Endothelial cell of umbilical vein (primary cell): ENCODE measurements at regions not wholly inside any gene's neighbourhood (a gene's known extent, or its start where the extent isn't known, plus 50 kb on each side); places are given as distances from the start of the nearest gene placed in this dataset.

Experiments used
- BruUV-seq: library from RNA; stranded (reverse); fragments of 400-500 nt; replicated peaks from 2 replicates; lab custom pipeline; 2021; lab: Mats Ljungman, UMichigan
- CTCF ChIA-PET: fragments of 300-600, 350-600 bp; sonication (Branson Sonifier 250); formaldehyde crosslinking; loops from one replicate; lab custom pipeline; 2021; ENCODE audit warnings: antibody characterized with exemption, inconsistent platforms; lab: Charles Lee
- POLR2A ChIA-PET: fragments of 300-600, 350-600 bp; sonication (Branson Sonifier 250); formaldehyde crosslinking; loops from one replicate; lab custom pipeline; 2021; ENCODE audit warnings: antibody characterized with exemption, inconsistent platforms; lab: Charles Lee
- DNase-seq: peaks from one replicate; pipeline ENCODE4 v3.0.0-alpha.2; 2011; ENCODE audit warnings: low read depth, low spot score
- FAIRE-seq: peaks from 2 replicates; lab custom pipeline; 2011; peaks lifted over from hg19 to GRCh38; lab: Jason Lieb, UNC
- H2AFZ ChIP-seq: 2 replicates; pipeline ENCODE4 v1.6.0; 2012; ENCODE audit warnings: low read depth, low read length, control low read depth, inconsistent platforms
- H3K27ac ChIP-seq: 2 replicates; pipeline ENCODE4 v1.5.1; 2011; ENCODE audit warnings: low read depth, mild to moderate bottlenecking, control low read depth, low read length, moderate library complexity; ENCODE audit not compliant: insufficient read depth
- H3K27me3 ChIP-seq, 2 experiments: 2 replicates each; pipeline versions ENCODE4 v1.6.0 to v1.6.1; 2011; ENCODE audit warnings: low read length in 2 of 2, mixed read lengths in 1 of 2; ENCODE audit not compliant: control insufficient read depth in 2 of 2, insufficient read depth in 2 of 2
- H3K36me3 ChIP-seq, 2 experiments: 2 replicates in 1 of 2; 3 replicates in 1 of 2; pipeline ENCODE4 v1.5.1; 2011; ENCODE audit warnings: low read length in 2 of 2, mild to moderate bottlenecking in 1 of 2, moderate library complexity in 1 of 2; ENCODE audit not compliant: control insufficient read depth in 2 of 2, insufficient read depth in 2 of 2; ENCODE audit errors: extremely low read depth in 1 of 2
- H3K4me1 ChIP-seq: 3 replicates; pipeline ENCODE4 v1.5.1; 2011; ENCODE audit warnings: mild to moderate bottlenecking, low read length; ENCODE audit not compliant: control insufficient read depth, insufficient read depth; ENCODE audit errors: extremely low read depth
- H3K4me2 ChIP-seq: 2 replicates; pipeline ENCODE4 v1.6.1; 2011; ENCODE audit warnings: low read length, control low read depth, mixed read lengths; ENCODE audit not compliant: insufficient read depth
- H3K4me3 ChIP-seq, 3 experiments: fragments of 200-600 bp in 1 of 3; sonication (generic), shearing (Covaris generic) in 1 of 3; replicated peaks in 1 of 3; 2 replicates each; pipeline ENCODE4 v1.5.1; 2011 to 2016; ENCODE audit warnings: control low read depth in 3 of 3, low read length in 3 of 3, mild to moderate bottlenecking in 2 of 3, inconsistent platforms in 1 of 3, low read depth in 1 of 3, moderate library complexity in 1 of 3; ENCODE audit not compliant: insufficient read depth in 1 of 3
- H3K79me2 ChIP-seq: 2 replicates; pipeline ENCODE4 v1.6.0; 2012; ENCODE audit warnings: low read length, inconsistent platforms; ENCODE audit not compliant: control insufficient read depth, insufficient read depth
- H3K9ac ChIP-seq: replicated peaks from 2 replicates; pipeline ENCODE3; 2011; ENCODE audit warnings: low read length, control low read depth; ENCODE audit not compliant: insufficient read depth; ENCODE audit errors: extremely low read depth
- H3K9me1 ChIP-seq: replicated peaks from 3 replicates; pipeline ENCODE4 v1.6.0; 2011; ENCODE audit warnings: mild to moderate bottlenecking, low read length; ENCODE audit not compliant: control insufficient read depth, insufficient read depth; ENCODE audit errors: extremely low read depth
- H3K9me3 ChIP-seq: replicated peaks from 2 replicates; pipeline ENCODE4 v1.5.1; 2012; ENCODE audit warnings: low read length, inconsistent platforms; ENCODE audit not compliant: control insufficient read depth, insufficient read depth
- H4K20me1 ChIP-seq: replicated peaks from 2 replicates; pipeline ENCODE3; 2011; ENCODE audit warnings: mild to moderate bottlenecking, low read length; ENCODE audit not compliant: control insufficient read depth, insufficient read depth; ENCODE audit errors: extremely low read depth
- GATA2 ChIP-seq: IDR thresholded peaks from 2 replicates; pipeline ENCODE4 v1.7.0; 2011; ENCODE audit warnings: low read depth, mild to moderate bottlenecking, moderate library complexity, mixed read lengths, low read length; ENCODE audit not compliant: insufficient read length, insufficient read depth
- POLR2AphosphoS5 ChIP-seq: IDR thresholded peaks from 2 replicates; pipeline ENCODE4 v1.6.1; 2012; ENCODE audit warnings: low read depth, mild to moderate bottlenecking, control low read depth, low read length, moderate library complexity; ENCODE audit not compliant: insufficient read depth
- dilution Hi-C: fragments of 300-500 bp; cut with MboI; formaldehyde crosslinking; loops from one replicate; pipeline ENCODE4 v1.15.0; 2019; ENCODE audit warnings: low sequenced_read_pairs; ENCODE audit not compliant: extremely low pct_ligation_motif_present
- intact Hi-C: fragments of 100-400 bp; cut with micrococcal nuclease; formaldehyde crosslinking; loops from one replicate; pipeline ENCODE4 v1.10.0; 2022
- TF ChIP-seq, protein P1 (sequence below): IDR thresholded peaks from 2 replicates; pipeline ENCODE4 v1.6.1; 2011; ENCODE audit not compliant: insufficient read depth, insufficient read length

- dilution Hi-C loops, result no loop called here
- intact Hi-C loops, result no loop called here
- H3K4me2 ChIP-seq, result no peak overlapping the region
- no peaks in the 10 kb centered on the region for H3K9me1 ChIP-seq
- no peak for DNase-seq
- H3K4me3 ChIP-seq, result no peak overlapping the region
- CTCF ChIA-PET, result interaction anchor here (0.9 kb wide), 1 partner anchor 46 kb away, joined by 4 read pairs; no protein-coding TSS in a partner anchor
- TF ChIP-seq, protein P1, sequence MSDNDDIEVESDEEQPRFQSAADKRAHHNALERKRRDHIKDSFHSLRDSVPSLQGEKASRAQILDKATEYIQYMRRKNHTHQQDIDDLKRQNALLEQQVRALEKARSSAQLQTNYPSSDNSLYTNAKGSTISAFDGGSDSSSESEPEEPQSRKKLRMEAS, result no peak
- no peak for TF ChIP-seq POLR2AphosphoS5
- peaks cover 29% of the 10 kb centered on the region for H3K4me1 ChIP-seq
- H3K9me3 ChIP-seq, result no peaks in the 10 kb centered on the region
- no peak overlapping the region for H2AFZ ChIP-seq
- no TSS peak for BruUV-seq
- H4K20me1 ChIP-seq, result no peaks in the 10 kb centered on the region
- no peak overlapping the region for H3K9ac ChIP-seq
- POLR2A ChIA-PET, result no interaction called here
- H3K79me2 ChIP-seq, result peaks cover 15% of the 10 kb centered on the region
- H3K27me3 ChIP-seq, result no peaks in the 10 kb centered on the region
- no peaks in the 10 kb centered on the region for H3K36me3 ChIP-seq
- H3K27ac ChIP-seq, result no peak overlapping the region
- peak; percentile 21 for FAIRE-seq
Measured at GRCh38 chr17:77383613-77384608, 243.1 kb downstream of the SEC14L1 start.

DNA sequence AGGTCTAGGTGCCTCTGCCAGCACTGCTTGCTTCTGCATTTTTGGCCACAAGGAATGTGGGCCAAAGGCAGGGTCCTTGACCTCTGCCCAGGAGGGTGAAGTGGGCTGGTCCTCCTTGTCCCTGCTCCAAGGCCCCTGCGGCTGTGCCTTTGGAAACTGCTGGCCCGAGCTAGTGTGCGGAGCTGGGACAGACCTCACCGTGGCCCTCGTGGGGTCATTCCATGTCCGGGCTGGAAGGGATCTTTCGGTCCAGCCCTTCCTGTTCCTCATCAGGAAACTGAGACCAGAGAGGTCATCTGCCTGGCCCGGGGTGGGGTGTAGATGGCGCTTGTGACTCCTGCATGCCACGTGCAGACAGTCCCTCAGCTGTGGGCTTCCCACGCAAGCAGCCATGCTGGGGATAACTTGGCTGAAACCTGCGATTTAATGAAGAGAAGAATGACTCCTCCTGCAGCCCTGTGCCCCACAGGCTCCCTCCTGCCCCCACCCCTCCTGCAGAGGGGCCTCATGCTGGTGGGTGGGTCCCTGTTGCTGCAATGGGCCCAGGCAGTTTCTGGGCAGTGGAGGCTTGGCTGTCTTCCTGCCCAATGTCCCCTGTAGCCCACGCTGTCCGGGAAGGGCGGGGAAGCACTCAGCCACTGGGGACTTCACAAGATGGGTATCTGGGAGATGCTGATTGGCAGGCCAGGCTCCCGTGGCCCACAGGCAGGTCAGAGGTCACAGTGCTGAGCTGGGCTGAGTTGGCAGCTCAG, 245.2 kb downstream of the SEC14L1 start:
- Histone ChIP-seq H3K9me1 (no peaks in the 10 kb centered on the region), H3K27me3 (no peaks in the 10 kb centered on the region), H3K27ac (no peak overlapping the region), H3K36me3 (no peaks in the 10 kb centered on the region), H3K79me2 (peaks cover 15% of the 10 kb centered on the region), H2AFZ (no peak overlapping the region), H4K20me1 (no peaks in the 10 kb centered on the region), H3K4me1 (peaks cover 44% of the 10 kb centered on the region), H3K9ac (no peak overlapping the region), H3K9me3 (no peaks in the 10 kb centered on the region), H3K4me2 (no peak overlapping the region), H3K4me3 (no peak overlapping the region)
- FAIRE-seq (peak; percentile 69), DNase-seq (peak; percentile 25)
- CTCF ChIA-PET, result interaction anchor here (1.2 to 1.3 kb wide), 2 partner anchors 15 to 54 kb away, joined by 3 read pairs; no protein-coding TSS in a partner anchor
- dilution Hi-C loops, result no loop called here
- TF ChIP-seq, protein P1, result no peak
- peak; percentile 24 for TF ChIP-seq GATA2
- BruUV-seq, result no TSS peak
- POLR2A ChIA-PET, result interaction anchor here (1.3 kb wide), 1 partner anchor 11 kb away, joined by 3 read pairs; no protein-coding TSS in a partner anchor
- intact Hi-C loops, result no loop called here
